K562 (cell line): ENCODE measurements at regions not wholly inside any gene's neighbourhood (a gene's known extent, or its start where the extent isn't known, plus 50 kb on each side); places are given as distances from the start of the nearest gene placed in this dataset.

Source experiments
- ATAC-seq: fragments of 200-7000 bp; cut with Tn5 transposase; 3 replicates; pipeline ENCODE4 v1.9.1; 2020; ENCODE audit warnings: moderate library complexity
- BruUV-seq: library from RNA; stranded (reverse); fragments of 400-500 nt; replicated peaks from 2 replicates; lab custom pipeline; 2021; lab: Mats Ljungman, UMichigan
- CTCF ChIA-PET: fragments of 300-600 bp; formaldehyde crosslinking; extraction: SDS; loops from one replicate; lab custom pipeline; 2021; ENCODE audit warnings: low intra/inter-chr PET ratio; lab: Yijun Ruan, JAX
- POLR2A ChIA-PET: fragments of 300-600, 350-650 bp; sonication (Branson Sonifier 250); formaldehyde crosslinking; extraction: SDS; loops from one replicate; lab custom pipeline; 2021; ENCODE audit warnings: antibody characterized with exemption, inconsistent platforms; lab: Yijun Ruan, JAX
- DNase-seq, 4 experiments: peaks; one replicate each; pipeline versions ENCODE4 v3.0.0 to v3.0.0-alpha.2; 2011 to 2018; ENCODE audit warnings: low spot score in 3 of 4, mixed read lengths in 3 of 4; ENCODE audit errors: extremely low read depth in 1 of 4
- FAIRE-seq: peaks from 2 replicates; lab custom pipeline; 2011; peaks lifted over from hg19 to GRCh38; lab: Jason Lieb, UNC
- H2AFZ ChIP-seq: 2 replicates; pipeline ENCODE4 v1.6.0; 2011; ENCODE audit warnings: low read depth, low read length, control low read depth, inconsistent platforms
- H3K27ac ChIP-seq: fragments of 200-600 bp; 3 replicates; pipeline ENCODE4 v1.8.0; 2011; ENCODE audit warnings: low read depth, mild to moderate bottlenecking, control low read depth, inconsistent platforms, low read length, moderate library complexity, mixed read lengths; ENCODE audit errors: extremely low read depth
- H3K27me3 ChIP-seq, 2 experiments: fragments of 300-600 bp in 1 of 2; 2 replicates in 1 of 2; 3 replicates in 1 of 2; pipeline versions ENCODE4 v1.6.0 to v1.8.0; 2011; ENCODE audit warnings: inconsistent platforms in 2 of 2, low read length in 2 of 2, mild to moderate bottlenecking in 1 of 2, mixed read lengths in 1 of 2, moderate library complexity in 1 of 2; ENCODE audit not compliant: control insufficient read depth in 2 of 2, insufficient read depth in 2 of 2
- H3K36me3 ChIP-seq: fragments of 300-600 bp; 3 replicates; pipeline ENCODE4 v1.8.0; 2011; ENCODE audit warnings: mild to moderate bottlenecking, low read length, inconsistent platforms; ENCODE audit not compliant: control insufficient read depth, insufficient read depth
- H3K4me1 ChIP-seq, 2 experiments: fragments of 200-600 bp in 1 of 2; replicated peaks in 1 of 2; 2 replicates in 1 of 2; 3 replicates in 1 of 2; pipeline versions ENCODE4 v1.5.1 to v1.8.0; 2011; ENCODE audit warnings: inconsistent platforms in 2 of 2, low read length in 2 of 2, mild to moderate bottlenecking in 1 of 2, mixed read lengths in 1 of 2, moderate library complexity in 1 of 2; ENCODE audit not compliant: control insufficient read depth in 2 of 2, insufficient read depth in 2 of 2
- H3K4me2 ChIP-seq: 2 replicates; pipeline ENCODE4 v1.6.1; 2011; ENCODE audit warnings: low read length, control low read depth, inconsistent platforms, mixed read lengths; ENCODE audit not compliant: insufficient read depth
- H3K4me3 ChIP-seq: fragments of 200-600 bp; sonication (generic), shearing (Covaris generic); 2 replicates; pipeline ENCODE4 v1.5.1; 2016; ENCODE audit warnings: control low read depth, inconsistent platforms
- H3K79me2 ChIP-seq: fragments of 200-600 bp; 3 replicates; pipeline ENCODE4 v1.8.0; 2011; ENCODE audit warnings: low read length, inconsistent platforms; ENCODE audit not compliant: control insufficient read depth, insufficient read depth
- H3K9ac ChIP-seq, 2 experiments: 2 replicates each; pipeline versions ENCODE4 v1.6.0 to v1.6.1; 2011; ENCODE audit warnings: low read depth in 2 of 2, low read length in 2 of 2, control low read depth in 1 of 2, inconsistent platforms in 1 of 2, mild to moderate bottlenecking in 1 of 2, mixed read lengths in 1 of 2; ENCODE audit not compliant: insufficient read depth in 1 of 2
- H3K9me1 ChIP-seq: one replicate; pipeline ENCODE4 v1.6.0; 2011; ENCODE audit warnings: inconsistent platforms, mild to moderate bottlenecking, low read length, moderate library complexity; ENCODE audit not compliant: control insufficient read depth, insufficient read depth
- H3K9me3 ChIP-seq: replicated peaks from 2 replicates; pipeline ENCODE4 v1.5.1; 2011; ENCODE audit warnings: low read depth, low read length, inconsistent platforms; ENCODE audit not compliant: control insufficient read depth, insufficient read depth
- H4K20me1 ChIP-seq: replicated peaks from 2 replicates; pipeline ENCODE4 v1.6.1; 2011; ENCODE audit warnings: low read length, inconsistent platforms, mixed read lengths; ENCODE audit not compliant: control insufficient read depth, insufficient read depth
- CREB1 ChIP-seq, 2 experiments: sonication (generic) in 1 of 2; formaldehyde crosslinking in 1 of 2; IDR thresholded peaks; 2 replicates each; pipeline versions ENCODE4 v1.6.1 to v1.8.0; 2012 to 2022; ENCODE audit warnings: inconsistent platforms in 1 of 2, mild to moderate bottlenecking in 1 of 2, missing genetic modification reagents in 1 of 2, moderate library complexity in 1 of 2
- HMG20B ChIP-seq: fragments of 250-450 bp; sonication (Bioruptor Pico); IDR thresholded peaks from 2 replicates; pipeline ENCODE4 v1.5.0; 2021; ENCODE audit warnings: mild to moderate bottlenecking
- KLF1 ChIP-seq: fragments of 450-650 bp; IDR thresholded peaks from 2 replicates; pipeline ENCODE4 v1.6.1; 2016; ENCODE audit warnings: missing genetic modification characterization, missing compliant biosample characterization
- PATZ1 ChIP-seq: fragments of 250-450 bp; sonication (Bioruptor Pico); IDR thresholded peaks from 2 replicates; pipeline ENCODE4 v1.5.0; 2020; ENCODE audit warnings: mild to moderate bottlenecking, borderline replicate concordance
- SMARCA5 ChIP-seq: fragments of 450-650 bp; IDR thresholded peaks from 2 replicates; pipeline ENCODE4 v1.6.1; 2016
- SNRNP70 ChIP-seq: fragments of 200-400 bp; formaldehyde crosslinking; optimal IDR thresholded peaks from 2 replicates; pipeline ENCODE3; 2017; ENCODE audit warnings: low read depth, low read length
- STAT5A ChIP-seq: IDR thresholded peaks from 2 replicates; pipeline ENCODE4 v1.6.1; 2012; ENCODE audit warnings: low read length, inconsistent platforms, borderline replicate concordance
- TAF9B ChIP-seq: fragments of 450-650 bp; IDR thresholded peaks from 2 replicates; pipeline ENCODE4 v1.6.1; 2018; ENCODE audit warnings: mild to moderate bottlenecking; ENCODE audit not compliant: partially characterized antibody
- TOE1 ChIP-seq, 2 experiments: fragments of 450-650 bp in 1 of 2; sonication (generic) in 1 of 2; formaldehyde crosslinking in 1 of 2; IDR thresholded peaks; 2 replicates each; pipeline versions ENCODE4 v1.7.1 to v1.8.0; 2016 to 2022; ENCODE audit warnings: borderline replicate concordance in 2 of 2, mild to moderate bottlenecking in 2 of 2, antibody characterized with exemption in 1 of 2, inconsistent platforms in 1 of 2, low read depth in 1 of 2, missing genetic modification reagents in 1 of 2, moderate library complexity in 1 of 2
- ZNF274 ChIP-seq: IDR thresholded peaks from 2 replicates; pipeline ENCODE4 v1.6.1; 2011; ENCODE audit warnings: low read depth, mild to moderate bottlenecking, low read length, moderate library complexity, borderline replicate concordance
- ZSCAN32 ChIP-seq: fragments of 450-650 bp; formaldehyde crosslinking; IDR thresholded peaks from 2 replicates; pipeline ENCODE4 v1.4.0; 2020; ENCODE audit warnings: mild to moderate bottlenecking, moderate library complexity
- WGBS: fragments of 100-300 bp; shearing (Covaris generic); methylation state at CpG from one replicate; pipeline ENCODE4 v1.1.6; 2016; ENCODE audit warnings: low coverage, mixed read lengths; ENCODE audit not compliant: insufficient coverage; ENCODE audit errors: missing lambda C conversion rate; 5-methylcytosine and 5-hydroxymethylcytosine counted together
- in situ Hi-C: fragments of 300-500 bp; cut with MboI; formaldehyde crosslinking; loops from 4 replicates; pipeline ENCODE4 v1.15.0; 2018; ENCODE audit warnings: inconsistent platforms, mixed read lengths
- intact Hi-C: fragments of 100-400 bp; cut with micrococcal nuclease; formaldehyde crosslinking; loops from 2 replicates; pipeline ENCODE4 v1.14.2; 2022
- TF ChIP-seq, protein P1 (sequence below): sonication (generic); formaldehyde crosslinking; IDR thresholded peaks from 2 replicates; pipeline ENCODE4 v1.4.0; 2020; ENCODE audit warnings: mild to moderate bottlenecking, missing genetic modification reagents

DNA sequence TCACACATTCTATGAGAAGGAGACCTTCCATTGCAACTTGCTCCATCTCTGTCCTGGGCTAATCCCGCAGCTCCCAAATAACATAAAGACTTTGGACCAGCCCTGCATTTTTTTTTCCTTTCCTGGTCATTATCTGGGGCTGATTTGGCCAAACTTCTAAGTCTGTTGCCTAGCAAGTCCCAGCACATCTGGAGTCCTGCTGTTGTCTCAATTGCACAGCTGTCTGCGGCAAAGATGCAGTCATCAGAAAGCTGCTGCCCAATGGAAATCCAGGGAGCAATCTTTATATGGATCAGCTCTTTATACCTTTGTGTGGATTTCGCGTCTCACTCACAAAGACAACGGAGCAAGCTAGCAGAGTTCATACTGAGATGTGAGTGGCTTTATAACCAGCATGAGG lies 105.9 kb downstream of the NXPE2 start:
- H3K4me2 ChIP-seq = no peak overlapping the region
- no peaks in the 10 kb centered on the region for H3K9me1 ChIP-seq
- no peak for ATAC-seq
- H4K20me1 ChIP-seq = no peaks in the 10 kb centered on the region; the same call in 1 of the 2 replicates
- no peak for DNase-seq
- no peaks in the 10 kb centered on the region for H3K79me2 ChIP-seq
- no peak overlapping the region for H3K4me3 ChIP-seq
- TF ChIP-seq STAT5A = no peak
- no peak for TF ChIP-seq CREB1 (IDR thresholded peaks at IDR 0.05)
- no peak for TF ChIP-seq CREB1 (CRISPR knock-in tag; IDR thresholded peaks at IDR 0.05)
- H3K27ac ChIP-seq = no peak overlapping the region
- CTCF ChIA-PET = no interaction called here
- no TSS peak for BruUV-seq
- FAIRE-seq = no peak
- H3K4me1 ChIP-seq = no peaks in the 10 kb centered on the region
- POLR2A ChIA-PET = interaction anchor here (0.7 to 1.4 kb wide), 2 partner anchors 16 to 238 kb away, joined by 3 to 4 read pairs; no protein-coding TSS in a partner anchor
- H3K9ac ChIP-seq = no peak overlapping the region
- in situ Hi-C loops (no loop called here), intact Hi-C loops (no loop called here)
- H3K27me3 ChIP-seq = no peaks in the 10 kb centered on the region; a peak in 1 of 5 replicates
- WGBS = 0% methylated on average over 5 of the region's 5 CpGs
- no peak overlapping the region for H2AFZ ChIP-seq
- no peaks in the 10 kb centered on the region for H3K36me3 ChIP-seq
- H3K9me3 ChIP-seq = no peaks in the 10 kb centered on the region

DNA sequence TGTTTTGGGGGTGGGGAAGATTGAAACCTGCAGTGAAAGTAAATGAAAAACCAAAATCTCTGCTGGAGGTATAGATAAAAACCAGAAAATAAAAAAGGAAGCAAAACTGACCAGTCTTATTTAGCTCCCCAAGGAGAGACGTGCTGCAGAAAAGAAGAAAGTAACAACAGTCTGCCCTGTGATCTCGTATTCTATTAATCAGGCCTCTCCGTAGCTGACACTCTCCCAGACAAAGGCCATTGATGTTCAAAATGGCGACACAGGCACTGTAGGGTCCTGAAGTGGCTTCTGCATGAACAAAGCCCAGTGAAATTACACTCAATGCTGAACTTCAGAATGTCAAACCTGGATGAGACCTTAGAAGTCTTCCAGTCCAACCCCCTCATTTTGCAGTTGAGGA lies 106.6 kb downstream of the NXPE2 start:
- H3K27ac ChIP-seq = no peak overlapping the region
- FAIRE-seq (no peak), DNase-seq (no peak), ATAC-seq (no peak)
- H3K9me3 ChIP-seq = no peaks in the 10 kb centered on the region
- intact Hi-C loops = no loop called here
- CTCF ChIA-PET = no interaction called here
- H3K4me2 ChIP-seq = no peak overlapping the region
- H3K9ac ChIP-seq = no peak overlapping the region
- no peaks in the 10 kb centered on the region for H3K4me1 ChIP-seq
- H3K79me2 ChIP-seq = no peaks in the 10 kb centered on the region
- H3K27me3 ChIP-seq = no peaks in the 10 kb centered on the region; a peak in 1 of 5 replicates
- WGBS = 0% methylated on average over 4 of the region's 4 CpGs
- BruUV-seq = no TSS peak
- no peak overlapping the region for H3K4me3 ChIP-seq
- no peaks in the 10 kb centered on the region for H3K9me1 ChIP-seq
- no peak overlapping the region for H2AFZ ChIP-seq
- in situ Hi-C loops = no loop called here
- no peaks in the 10 kb centered on the region; the same call in 1 of the 2 replicates for H4K20me1 ChIP-seq
- no peaks in the 10 kb centered on the region for H3K36me3 ChIP-seq
- POLR2A ChIA-PET = interaction anchor here (1.4 kb wide), 1 partner anchor 15 kb away, joined by 4 read pairs; no protein-coding TSS in a partner anchor
- TF ChIP-seq ZSCAN32 (no peak), ZNF274 (no peak), PATZ1 (CRISPR knock-in tag) (no peak), TAF9B (no peak), TOE1 (IDR thresholded peaks at IDR 0.05; ENCODE audit: borderline replicate concordance) (no peak), TOE1 (CRISPR knock-in tag; IDR thresholded peaks at IDR 0.05; ENCODE audit: borderline replicate concordance, low read depth) (no peak), SMARCA5 (no peak), HMG20B (CRISPR knock-in tag) (no peak), SNRNP70 (no peak), KLF1 (tag) (no peak)
- TF ChIP-seq, protein P1, sequence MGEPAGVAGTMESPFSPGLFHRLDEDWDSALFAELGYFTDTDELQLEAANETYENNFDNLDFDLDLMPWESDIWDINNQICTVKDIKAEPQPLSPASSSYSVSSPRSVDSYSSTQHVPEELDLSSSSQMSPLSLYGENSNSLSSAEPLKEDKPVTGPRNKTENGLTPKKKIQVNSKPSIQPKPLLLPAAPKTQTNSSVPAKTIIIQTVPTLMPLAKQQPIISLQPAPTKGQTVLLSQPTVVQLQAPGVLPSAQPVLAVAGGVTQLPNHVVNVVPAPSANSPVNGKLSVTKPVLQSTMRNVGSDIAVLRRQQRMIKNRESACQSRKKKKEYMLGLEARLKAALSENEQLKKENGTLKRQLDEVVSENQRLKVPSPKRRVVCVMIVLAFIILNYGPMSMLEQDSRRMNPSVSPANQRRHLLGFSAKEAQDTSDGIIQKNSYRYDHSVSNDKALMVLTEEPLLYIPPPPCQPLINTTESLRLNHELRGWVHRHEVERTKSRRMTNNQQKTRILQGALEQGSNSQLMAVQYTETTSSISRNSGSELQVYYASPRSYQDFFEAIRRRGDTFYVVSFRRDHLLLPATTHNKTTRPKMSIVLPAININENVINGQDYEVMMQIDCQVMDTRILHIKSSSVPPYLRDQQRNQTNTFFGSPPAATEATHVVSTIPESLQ = no peak
